ENCODE measurements at regions not wholly inside any gene's neighbourhood (a gene's known extent, or its start where the extent isn't known, plus 50 kb on each side); places are given as distances from the start of the nearest gene placed in this dataset.

DNA sequence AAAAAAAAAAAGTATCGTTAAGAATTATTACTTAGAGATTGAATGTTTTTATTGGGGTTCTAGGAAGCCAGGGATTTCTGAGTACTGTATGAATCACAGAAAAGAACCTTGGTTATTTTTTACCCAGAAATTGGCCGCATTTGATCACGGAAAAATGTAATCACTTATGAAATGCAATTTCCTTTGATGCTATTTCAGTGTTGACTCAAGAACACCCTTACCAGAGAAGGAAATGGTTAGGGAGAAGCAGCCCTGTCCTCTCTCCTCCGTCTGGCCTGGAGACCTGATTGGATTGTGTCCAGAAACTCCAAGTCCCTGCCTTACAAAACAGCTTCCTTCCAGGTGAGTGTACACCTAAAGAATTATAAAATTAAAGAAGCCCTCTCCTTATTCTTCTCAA, 116.7 kb downstream of the MED10 start:
- Histone ChIP-seq H3K27me3 (ENCODE audit: insufficient read depth, poor library complexity, severe bottlenecking) (no peaks in the 10 kb centered on the region), H3K4me1 (ENCODE audit: insufficient read depth, poor library complexity, severe bottlenecking) (peaks cover 25% of the 10 kb centered on the region), H3K4me3 (ENCODE audit: severe bottlenecking) (no peak overlapping the region), H3K36me3 (ENCODE audit: low read depth) (no peaks in the 10 kb centered on the region), H3K9me3 (ENCODE audit: severe bottlenecking) (no peaks in the 10 kb centered on the region), H3K27ac (ENCODE audit: poor library complexity, severe bottlenecking) (peak overlapping the region; percentile 96)
- TF ChIP-seq CTCF (IDR thresholded peaks at IDR 0.05; ENCODE audit: poor library complexity, severe bottlenecking) = no peak
- ATAC-seq (ENCODE audit: low read depth) (peak; percentile 89), DNase-seq (ENCODE audit: low spot score) (no peak)

GRCh38 chr5:6261256-6261655, 117.1 kb downstream of the MED10 start:
- H3K27ac ChIP-seq (ENCODE audit: poor library complexity, severe bottlenecking) = peak overlapping the region; percentile 96
- no peak for TF ChIP-seq CTCF (IDR thresholded peaks at IDR 0.05; ENCODE audit: poor library complexity, severe bottlenecking)
- H3K27me3 ChIP-seq (ENCODE audit: insufficient read depth, poor library complexity, severe bottlenecking) = no peaks in the 10 kb centered on the region
- H3K36me3 ChIP-seq (ENCODE audit: low read depth) = no peaks in the 10 kb centered on the region
- H3K4me1 ChIP-seq (ENCODE audit: insufficient read depth, poor library complexity, severe bottlenecking) = peaks cover 25% of the 10 kb centered on the region
- H3K9me3 ChIP-seq (ENCODE audit: severe bottlenecking) = no peaks in the 10 kb centered on the region
- H3K4me3 ChIP-seq (ENCODE audit: severe bottlenecking) = no peak overlapping the region
- peak; percentile 81 for DNase-seq (ENCODE audit: low spot score)
- peak; percentile 78 for ATAC-seq (ENCODE audit: low read depth)

DNA sequence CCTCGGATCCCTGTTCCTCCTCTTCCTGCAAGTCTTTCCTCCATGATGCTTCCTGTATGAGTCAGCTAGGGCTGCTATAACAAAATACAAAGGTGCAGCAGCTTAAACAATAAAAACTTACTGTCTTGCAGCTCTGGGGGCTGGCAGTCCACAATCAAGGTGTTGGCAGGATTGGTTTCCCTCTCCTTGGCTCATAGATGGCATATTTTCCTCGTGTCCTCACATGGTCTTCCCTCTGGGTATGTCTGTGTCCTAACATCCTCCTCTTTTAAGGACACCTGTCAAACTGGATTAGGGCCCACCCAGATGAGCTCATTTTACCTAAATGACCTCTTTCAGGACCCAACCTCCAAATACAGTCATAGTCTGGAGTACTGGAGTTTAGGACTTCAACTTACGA, 117.5 kb downstream of the MED10 start:
- H3K4me3 ChIP-seq (ENCODE audit: severe bottlenecking) = no peak overlapping the region
- no peaks in the 10 kb centered on the region for H3K9me3 ChIP-seq (ENCODE audit: severe bottlenecking)
- no peaks in the 10 kb centered on the region for H3K27me3 ChIP-seq (ENCODE audit: insufficient read depth, poor library complexity, severe bottlenecking)
- H3K36me3 ChIP-seq (ENCODE audit: low read depth) = no peaks in the 10 kb centered on the region
- no peak for DNase-seq (ENCODE audit: low spot score)
- peaks cover 25% of the 10 kb centered on the region for H3K4me1 ChIP-seq (ENCODE audit: insufficient read depth, poor library complexity, severe bottlenecking)
- H3K27ac ChIP-seq (ENCODE audit: poor library complexity, severe bottlenecking) = peak overlapping the region; percentile 96
- TF ChIP-seq CTCF (IDR thresholded peaks at IDR 0.05; ENCODE audit: poor library complexity, severe bottlenecking) = no peak
- ATAC-seq (ENCODE audit: low read depth) = peak; percentile 24

- H3K4me3 ChIP-seq (ENCODE audit: severe bottlenecking) = no peak overlapping the region
- ATAC-seq (ENCODE audit: low read depth) = no peak
- H3K36me3 ChIP-seq (ENCODE audit: low read depth) = no peaks in the 10 kb centered on the region
- H3K27me3 ChIP-seq (ENCODE audit: insufficient read depth, poor library complexity, severe bottlenecking) = peaks cover 3% of the 10 kb centered on the region
- H3K27ac ChIP-seq (ENCODE audit: poor library complexity, severe bottlenecking) = no peak overlapping the region
- TF ChIP-seq CTCF (IDR thresholded peaks at IDR 0.05; ENCODE audit: poor library complexity, severe bottlenecking) = no peak
- no peaks in the 10 kb centered on the region for H3K9me3 ChIP-seq (ENCODE audit: severe bottlenecking)
- no peak for DNase-seq (ENCODE audit: low spot score)
- H3K4me1 ChIP-seq (ENCODE audit: insufficient read depth, poor library complexity, severe bottlenecking) = peaks cover 16% of the 10 kb centered on the region
Measured at GRCh38 chr5:6256901-6257300, 121.4 kb downstream of the MED10 start.

DNA sequence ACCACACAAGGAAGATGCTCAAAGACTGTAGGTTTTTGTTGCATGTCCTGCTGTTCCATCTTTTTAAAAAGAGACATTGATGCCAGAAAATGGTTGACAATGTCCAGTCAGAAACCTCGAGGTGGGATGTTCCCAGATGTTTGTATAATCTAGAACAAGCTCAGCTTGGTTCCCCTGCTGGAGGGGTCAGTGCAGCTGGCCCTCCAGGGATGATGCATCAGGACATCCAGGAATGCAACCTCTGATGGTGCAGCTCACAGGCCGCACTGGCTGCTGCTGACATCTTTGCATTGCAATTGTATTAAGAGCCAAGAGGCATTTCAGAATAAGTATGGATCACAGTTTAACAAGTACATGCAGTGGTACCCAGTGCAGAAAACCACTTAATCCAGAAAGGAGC, 122.4 kb downstream of the MED10 start:
- Histone ChIP-seq H3K36me3 (ENCODE audit: low read depth) (no peaks in the 10 kb centered on the region), H3K27ac (ENCODE audit: poor library complexity, severe bottlenecking) (no peak overlapping the region), H3K9me3 (ENCODE audit: severe bottlenecking) (no peaks in the 10 kb centered on the region), H3K4me3 (ENCODE audit: severe bottlenecking) (no peak overlapping the region), H3K4me1 (ENCODE audit: insufficient read depth, poor library complexity, severe bottlenecking) (peaks cover 9% of the 10 kb centered on the region), H3K27me3 (ENCODE audit: insufficient read depth, poor library complexity, severe bottlenecking) (peaks cover 3% of the 10 kb centered on the region)
- no peak for TF ChIP-seq CTCF (IDR thresholded peaks at IDR 0.05; ENCODE audit: poor library complexity, severe bottlenecking)
- no peak for ATAC-seq (ENCODE audit: low read depth)
- no peak for DNase-seq (ENCODE audit: low spot score)
